T-cell (primary cell): ENCODE measurements at regions not wholly inside any gene's neighbourhood (a gene's known extent, or its start where the extent isn't known, plus 50 kb on each side); places are given as distances from the start of the nearest gene placed in this dataset.

Source experiments
- ATAC-seq, 4 experiments: fragments of 200-7000 bp in 3 of 4; fragments of 150-1000 bp in 1 of 4; cut with Tn5 transposase; replicated peaks in 1 of 4; 1 replicate in 3 of 4; 2 replicates in 1 of 4; pipeline ENCODE4 v1.10.0; 2021; ENCODE audit warnings: moderate library complexity in 3 of 4, mild to moderate bottlenecking in 2 of 4, moderate number of reproducible peaks in 1 of 4
- CTCF ChIA-PET, 2 donors: fragments of 300-600 bp; sonication (Branson Sonifier 250); formaldehyde crosslinking; loops; one replicate each; lab custom pipeline; 2022; ENCODE audit warnings: antibody characterized with exemption in 2 of 2; lab: Charles Lee
- POLR2A ChIA-PET, 2 donors: fragments of 300-600 bp; sonication (Branson Sonifier 250); formaldehyde crosslinking; loops; one replicate each; lab custom pipeline; 2022; ENCODE audit warnings: antibody characterized with exemption in 2 of 2; lab: Charles Lee
- DNase-seq, 35 experiments: peaks; one replicate each; pipeline versions ENCODE4 v3.0.0 to v3.0.0-alpha.2; 2013 to 2023
- H3K27ac ChIP-seq: one replicate; pipeline ENCODE4 v1.5.1; 2013; ENCODE audit warnings: low read length
- H3K27me3 ChIP-seq, 2 experiments: replicated peaks in 1 of 2; 1 replicate in 1 of 2; 2 replicates in 1 of 2; pipeline versions ENCODE4 v1.6.1 to v1.7.0; 2013; ENCODE audit warnings: low read length in 1 of 2, mixed read lengths in 1 of 2; ENCODE audit not compliant: control insufficient read depth in 2 of 2, insufficient read depth in 2 of 2; ENCODE audit errors: extremely low read depth in 1 of 2
- H3K36me3 ChIP-seq, 2 donors: 1 replicate in 1 of 2; 2 replicates in 1 of 2; pipeline versions ENCODE4 v1.6.1 to v1.7.0; 2013; ENCODE audit warnings: low read length in 1 of 2; ENCODE audit not compliant: control insufficient read depth in 2 of 2, insufficient read depth in 1 of 2; ENCODE audit errors: extremely low read depth in 1 of 2
- H3K4me1 ChIP-seq, 2 experiments: 1 replicate in 1 of 2; 2 replicates in 1 of 2; pipeline versions ENCODE4 v1.6.1 to v1.7.0; 2013; ENCODE audit warnings: low read length in 2 of 2, mixed read lengths in 1 of 2; ENCODE audit not compliant: insufficient read depth in 2 of 2, control insufficient read depth in 1 of 2; ENCODE audit errors: extremely low read depth in 1 of 2
- H3K4me3 ChIP-seq, 2 donors: 1 replicate in 1 of 2; 2 replicates in 1 of 2; pipeline versions ENCODE4 v1.5.1 to v1.7.0; 2013; ENCODE audit warnings: mild to moderate bottlenecking in 2 of 2, low read length in 1 of 2, moderate library complexity in 1 of 2; ENCODE audit not compliant: control insufficient read depth in 1 of 2; ENCODE audit errors: extremely low read depth in 1 of 2
- H3K9me3 ChIP-seq: 2 replicates; pipeline ENCODE4 v1.7.0; 2013
- H3K27ac Mint-ChIP-seq, 2 donors: one replicate each; pipeline ENCODE4 v1.8.0; 2020 to 2021; ENCODE audit warnings: mild to moderate bottlenecking in 2 of 2, mixed read lengths in 2 of 2
- H3K27me3 Mint-ChIP-seq, 2 donors: one replicate each; pipeline ENCODE4 v1.8.0; 2021 to 2022; ENCODE audit warnings: mixed read lengths in 2 of 2
- H3K36me3 Mint-ChIP-seq: one replicate; pipeline ENCODE4 v1.8.0; 2021; ENCODE audit warnings: mixed read lengths
- H3K4me1 Mint-ChIP-seq, 3 donors: one replicate each; pipeline ENCODE4 v1.8.0; 2020 to 2022; ENCODE audit warnings: mixed read lengths in 3 of 3, mild to moderate bottlenecking in 1 of 3
- H3K4me3 Mint-ChIP-seq, 3 donors: one replicate each; pipeline ENCODE4 v1.8.0; 2020 to 2022; ENCODE audit warnings: mild to moderate bottlenecking in 3 of 3, mixed read lengths in 3 of 3, moderate library complexity in 3 of 3
- H3K9me3 Mint-ChIP-seq, 3 donors: one replicate each; pipeline ENCODE4 v1.8.0; 2020 to 2022; ENCODE audit warnings: mixed read lengths in 3 of 3
- WGBS: methylation state at CpG from one replicate; pipeline ENCODE4 v1.1.5; 2013; ENCODE audit warnings: missing lambda C conversion rate; ENCODE audit not compliant: insufficient coverage; 5-methylcytosine and 5-hydroxymethylcytosine counted together

- Histone ChIP-seq H3K27me3 (no peaks in the 10 kb centered on the region), H3K4me3 (no peak overlapping the region), H3K4me1 (no peaks in the 10 kb centered on the region), H3K9me3 (no peaks in the 10 kb centered on the region), H3K27ac (no peak overlapping the region), H3K36me3 (no peaks in the 10 kb centered on the region)
- Mint-ChIP-seq H3K27ac (no peak overlapping the region), H3K9me3 (no peaks in the 10 kb centered on the region), H3K27me3 (peaks cover 15 to 23% of the 10 kb centered on the region in 2 donors), H3K4me1 (peaks cover 0 to 4% (median 0%) of the 10 kb centered on the region in 3 donors), H3K4me3 (no peak overlapping the region), H3K36me3 (no peaks in the 10 kb centered on the region)
- POLR2A ChIA-PET, result no interaction called here
- DNase-seq (no peak), ATAC-seq (no peak)
- WGBS, result 0% methylated on average over 1 of the region's 1 CpG
- CTCF ChIA-PET, result interaction anchor here in 1 of 2 donors (0.7 kb wide), 1 partner anchor 25 kb away, joined by 6 read pairs; no protein-coding TSS in a partner anchor
Observed at GRCh38 chr22:33202455-33202854, 144.3 kb upstream of the SYN3 start.

DNA sequence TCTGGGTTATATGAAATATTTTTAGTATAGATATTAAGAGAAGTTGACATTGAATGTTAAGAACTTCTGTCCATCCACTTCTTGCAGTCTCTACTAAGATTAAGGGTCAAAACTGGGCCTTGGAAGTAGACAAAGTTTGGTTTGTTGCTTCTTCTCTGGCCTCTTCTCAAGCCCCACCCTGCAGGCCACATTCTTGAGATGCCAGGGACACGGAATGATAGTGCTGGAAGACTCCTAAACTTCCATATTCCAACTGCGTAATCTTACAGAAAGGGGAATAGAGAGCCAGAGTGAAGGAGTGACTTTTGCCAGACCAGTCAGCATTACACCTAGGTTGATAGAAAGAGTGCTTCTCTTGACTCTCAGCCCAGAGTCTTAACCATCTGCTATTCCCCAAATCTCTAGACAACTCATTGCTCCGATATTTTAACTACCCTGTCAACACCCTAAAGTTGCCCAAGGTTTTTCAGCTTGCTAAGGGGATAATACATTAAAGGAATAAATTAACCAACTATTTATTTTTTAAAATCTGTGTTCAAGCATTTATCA lies 136.4 kb upstream of the SYN3 start:
- no peaks in the 10 kb centered on the region for H3K4me1 ChIP-seq
- ATAC-seq, result no peak
- ChIA-PET POLR2A (no interaction called here), CTCF (no interaction called here)
- peaks cover 7 to 11% of the 10 kb centered on the region in 2 donors for H3K27me3 Mint-ChIP-seq
- no peaks in the 10 kb centered on the region for H3K27me3 ChIP-seq
- no peak overlapping the region for H3K4me3 ChIP-seq
- H3K36me3 Mint-ChIP-seq, result no peaks in the 10 kb centered on the region
- H3K4me3 Mint-ChIP-seq, result no peak overlapping the region
- H3K9me3 ChIP-seq, result no peaks in the 10 kb centered on the region
- no peak for DNase-seq
- H3K4me1 Mint-ChIP-seq, result no peaks in the 10 kb centered on the region
- no peaks in the 10 kb centered on the region for H3K36me3 ChIP-seq
- no peaks in the 10 kb centered on the region for H3K9me3 Mint-ChIP-seq
- no CpG with 5 or more reads among the region's 3 CpGs for WGBS
- no peak overlapping the region for H3K27ac ChIP-seq
- no peak overlapping the region for H3K27ac Mint-ChIP-seq

DNA sequence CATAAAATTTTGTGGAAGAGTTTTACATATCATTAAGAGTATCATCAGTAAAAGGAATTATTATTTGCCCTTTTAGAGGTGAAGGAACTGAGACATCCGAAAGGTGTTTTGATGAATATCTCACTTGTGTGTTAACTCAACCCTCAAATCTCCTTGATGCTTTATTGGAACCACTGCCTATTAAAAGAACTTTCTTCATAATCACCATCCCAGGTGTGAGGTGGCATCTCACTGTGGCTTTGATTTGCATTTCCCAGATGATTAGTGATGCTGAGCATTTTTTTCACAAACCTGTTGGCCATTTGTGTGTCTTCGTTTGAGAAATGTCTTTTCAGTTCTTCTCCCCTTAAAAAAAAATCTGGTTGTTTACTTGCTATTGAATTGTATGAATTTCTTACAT lies 134.0 kb upstream of the SYN3 start:
- ATAC-seq (no peak), DNase-seq (no peak)
- WGBS, result no CpG with 5 or more reads among the region's 2 CpGs
- Histone ChIP-seq H3K4me1 (no peaks in the 10 kb centered on the region), H3K27me3 (no peaks in the 10 kb centered on the region), H3K36me3 (no peaks in the 10 kb centered on the region), H3K27ac (no peak overlapping the region), H3K9me3 (no peaks in the 10 kb centered on the region), H3K4me3 (no peak overlapping the region)
- Mint-ChIP-seq H3K27ac (no peak overlapping the region), H3K4me3 (no peak overlapping the region), H3K36me3 (no peaks in the 10 kb centered on the region), H3K9me3 (peaks cover 0 to 2% (median 0%) of the 10 kb centered on the region in 3 donors), H3K4me1 (no peaks in the 10 kb centered on the region), H3K27me3 (peaks cover 7 to 11% of the 10 kb centered on the region in 2 donors)
- ChIA-PET POLR2A (no interaction called here), CTCF (no interaction called here)

- POLR2A ChIA-PET, result no interaction called here
- 100% methylated on average over 2 of the region's 2 CpGs for WGBS
- Histone ChIP-seq H3K36me3 (no peaks in the 10 kb centered on the region), H3K27me3 (no peaks in the 10 kb centered on the region), H3K9me3 (no peaks in the 10 kb centered on the region), H3K4me3 (no peak overlapping the region), H3K27ac (no peak overlapping the region), H3K4me1 (no peaks in the 10 kb centered on the region)
- Mint-ChIP-seq H3K27ac (no peak overlapping the region), H3K27me3 (peaks cover 5 to 8% of the 10 kb centered on the region in 2 donors), H3K4me1 (no peaks in the 10 kb centered on the region), H3K4me3 (no peak overlapping the region), H3K9me3 (peaks cover 0 to 3% (median 0%) of the 10 kb centered on the region in 3 donors), H3K36me3 (no peaks in the 10 kb centered on the region)
- DNase-seq (no peak), ATAC-seq (no peak)
- CTCF ChIA-PET, result no interaction called here
Observed at GRCh38 chr22:33188326-33188725, 130.1 kb upstream of the SYN3 start.

DNA sequence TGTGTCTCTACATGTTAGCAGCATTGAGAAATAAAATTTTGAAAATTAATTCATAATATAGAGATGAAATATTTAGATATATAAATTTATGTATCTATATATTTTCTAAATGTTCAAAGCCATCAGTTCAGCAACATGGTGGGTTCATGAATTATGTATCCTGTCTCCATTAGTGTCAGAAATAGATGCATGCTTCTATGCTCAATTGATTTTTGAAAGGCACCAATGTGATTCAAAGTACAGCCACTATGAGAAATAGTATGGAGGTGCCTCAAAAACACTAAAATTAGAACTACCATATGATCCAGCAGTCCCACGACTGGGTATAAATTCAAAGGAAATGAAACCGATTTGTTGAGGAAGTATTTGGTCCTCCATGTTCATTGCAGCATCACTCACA lies 128.6 kb upstream of the SYN3 start:
- no peaks in the 10 kb centered on the region for H3K36me3 Mint-ChIP-seq
- WGBS, result no CpG with 5 or more reads among the region's 2 CpGs
- H3K27ac Mint-ChIP-seq, result no peak overlapping the region
- no peaks in the 10 kb centered on the region for H3K9me3 ChIP-seq
- H3K27ac ChIP-seq, result no peak overlapping the region
- H3K4me3 Mint-ChIP-seq, result no peak overlapping the region
- DNase-seq (no peak), ATAC-seq (no peak)
- CTCF ChIA-PET, result no interaction called here
- H3K4me3 ChIP-seq, result no peak overlapping the region
- H3K36me3 ChIP-seq, result no peaks in the 10 kb centered on the region
- H3K4me1 ChIP-seq, result no peaks in the 10 kb centered on the region
- POLR2A ChIA-PET, result no interaction called here
- H3K9me3 Mint-ChIP-seq, result peaks cover 2 to 4% (median 4%) of the 10 kb centered on the region in 3 donors
- H3K27me3 Mint-ChIP-seq, result peaks cover 0 to 2% of the 10 kb centered on the region in 2 donors
- no peaks in the 10 kb centered on the region for H3K4me1 Mint-ChIP-seq
- peaks cover 0 to 1% of the 10 kb centered on the region in 2 experiments for H3K27me3 ChIP-seq

DNA sequence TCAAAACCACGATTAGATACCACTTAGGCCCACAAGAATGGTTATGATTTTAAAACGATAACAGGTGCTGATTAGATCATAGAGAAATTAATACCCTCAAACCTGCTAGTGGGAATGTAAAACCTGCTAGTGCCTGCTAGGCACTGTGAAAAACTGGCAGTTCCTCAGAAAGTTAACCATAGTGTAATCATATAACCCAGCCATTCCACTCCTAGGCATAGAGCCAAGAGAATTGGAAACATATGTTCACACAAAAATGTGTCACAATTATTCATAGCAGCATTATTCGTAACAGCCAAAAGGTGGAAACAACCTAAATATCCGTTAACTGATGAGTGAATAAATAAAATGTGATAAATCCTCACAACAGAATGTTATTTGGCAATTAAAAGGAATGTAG lies 122.2 kb upstream of the SYN3 start:
- no peak for ATAC-seq
- Mint-ChIP-seq H3K36me3 (no peaks in the 10 kb centered on the region), H3K9me3 (peaks cover 2 to 4% (median 4%) of the 10 kb centered on the region in 3 donors), H3K27me3 (peaks cover 0 to 2% of the 10 kb centered on the region in 2 donors), H3K27ac (no peak overlapping the region), H3K4me1 (no peaks in the 10 kb centered on the region), H3K4me3 (no peak overlapping the region)
- Histone ChIP-seq H3K9me3 (no peaks in the 10 kb centered on the region), H3K4me3 (no peak overlapping the region), H3K36me3 (no peaks in the 10 kb centered on the region), H3K27me3 (peaks cover 0 to 3% of the 10 kb centered on the region in 2 experiments), H3K27ac (no peak overlapping the region), H3K4me1 (no peaks in the 10 kb centered on the region)
- DNase-seq, result no peak
- ChIA-PET CTCF (no interaction called here), POLR2A (no interaction called here)
- no CpG with 5 or more reads among the region's 4 CpGs for WGBS
